ENCODE measurements at regions not wholly inside any gene's neighbourhood (a gene's known extent, or its start where the extent isn't known, plus 50 kb on each side); places are given as distances from the start of the nearest gene placed in this dataset.
A peak's percentile ranks its signal among the peaks of the same experiment; 100 is the strongest.

- H3K4me3 ChIP-seq = peak overlapping the region; percentile 39 to 56
- intact Hi-C loops (cut with DNase I; ENCODE audit: low total_unique reads) = no loop called here
- peak; percentile 54 for DNase-seq
Observed at GRCh38 chr17:73952480-73953205, 250.8 kb upstream of the RPL38 start.

GRCh38 chr17:73953206-73954033 lies 250.1 kb upstream of the RPL38 start:
- intact Hi-C loops (cut with DNase I; ENCODE audit: low total_unique reads) = no loop called here
- no peaks in the 10 kb centered on the region for H3K36me3 ChIP-seq (ENCODE audit: low read depth, missing control alignments)
- H3K27me3 ChIP-seq = no peaks in the 10 kb centered on the region
- peak overlapping the region in 1 of 2 donors; percentile 56 for H3K4me3 ChIP-seq
- no peak for DNase-seq
- peaks cover 12% of the 10 kb centered on the region for H3K4me1 ChIP-seq
- H3K9me3 ChIP-seq = no peaks in the 10 kb centered on the region
- no peak overlapping the region for H3K27ac ChIP-seq
- 59 to 60% methylated on average over 12 of the region's 12 CpGs for WGBS, 2 donors
- TF ChIP-seq POLR2A (IDR thresholded peaks at IDR 0.05) (no peak), CTCF (IDR thresholded peaks at IDR 0.05) (no peak)

More at GRCh38 chr17:73952480-73953205, 250.8 kb upstream of the RPL38 start:
- Histone ChIP-seq H3K9me3 (no peaks in the 10 kb centered on the region), H3K4me1 (peaks cover 12% of the 10 kb centered on the region), H3K36me3 (ENCODE audit: low read depth, missing control alignments) (no peaks in the 10 kb centered on the region), H3K27ac (no peak overlapping the region), H3K27me3 (no peaks in the 10 kb centered on the region)
- peak in 1 of 3 experiments; percentile 27 for TF ChIP-seq CTCF (IDR thresholded peaks at IDR 0.05)
- no peak for TF ChIP-seq POLR2A (IDR thresholded peaks at IDR 0.05)
- WGBS, 2 donors = 1 to 2% methylated on average over 41 to 67 of the region's 67 CpGs

DNA sequence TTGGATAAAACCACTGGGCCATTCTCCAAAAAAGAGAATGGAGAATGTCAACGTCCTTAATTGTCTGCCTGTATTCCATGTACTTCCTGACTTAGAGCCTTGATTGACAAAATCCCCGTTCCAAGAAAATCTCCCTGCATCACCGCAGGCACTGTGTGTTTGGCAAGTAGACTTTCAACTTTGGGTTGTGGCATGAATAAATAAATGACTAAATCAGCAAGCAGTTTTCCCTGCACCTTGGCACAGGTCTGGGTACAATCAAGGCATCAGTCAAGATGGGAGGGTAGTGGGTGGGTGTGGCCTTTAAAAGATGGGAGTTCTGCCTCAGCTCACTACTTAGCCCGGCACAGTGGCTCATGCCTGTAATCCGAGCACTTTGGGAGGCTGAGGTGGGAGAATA lies 248.5 kb upstream of the RPL38 start:
- Histone ChIP-seq H3K27ac (no peak overlapping the region), H3K4me3 (no peak overlapping the region), H3K27me3 (no peaks in the 10 kb centered on the region), H3K4me1 (peaks cover 12% of the 10 kb centered on the region), H3K9me3 (no peaks in the 10 kb centered on the region), H3K36me3 (ENCODE audit: low read depth, missing control alignments) (no peaks in the 10 kb centered on the region)
- intact Hi-C loops (cut with DNase I; ENCODE audit: low total_unique reads) = no loop called here
- no peak for DNase-seq
- 67 to 74% methylated on average over 5 of the region's 5 CpGs for WGBS, 2 donors
- TF ChIP-seq POLR2A (IDR thresholded peaks at IDR 0.05) (no peak), CTCF (IDR thresholded peaks at IDR 0.05) (no peak)

DNA sequence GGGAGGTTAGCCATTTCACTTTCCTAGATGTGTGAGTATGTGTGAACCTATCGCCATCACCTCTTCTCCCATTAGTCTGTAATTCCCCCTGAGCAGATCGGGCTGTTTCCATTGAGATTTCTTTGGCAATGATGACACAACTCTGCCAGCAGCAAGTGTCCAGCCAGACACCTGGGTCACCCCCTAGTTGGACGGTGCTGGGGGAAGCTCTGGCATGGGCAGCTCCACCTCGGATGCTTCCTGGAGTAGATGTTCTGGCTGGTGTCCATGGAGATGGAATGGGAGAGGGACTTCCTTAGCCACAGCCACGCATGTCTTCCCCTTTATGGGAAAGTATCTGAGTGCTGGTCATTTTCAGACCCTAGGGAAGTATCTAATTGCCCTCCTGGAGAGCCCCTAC lies 247.9 kb upstream of the RPL38 start:
- Histone ChIP-seq H3K27me3 (no peaks in the 10 kb centered on the region), H3K4me1 (peaks cover 10% of the 10 kb centered on the region), H3K36me3 (ENCODE audit: low read depth, missing control alignments) (no peaks in the 10 kb centered on the region), H3K27ac (no peak overlapping the region), H3K9me3 (no peaks in the 10 kb centered on the region), H3K4me3 (no peak overlapping the region)
- intact Hi-C loops (cut with DNase I; ENCODE audit: low total_unique reads) = no loop called here
- DNase-seq = no peak
- no peak for TF ChIP-seq POLR2A (IDR thresholded peaks at IDR 0.05)
- TF ChIP-seq CTCF (IDR thresholded peaks at IDR 0.05) = no peak
- 77 to 87% methylated on average over 5 of the region's 5 CpGs for WGBS, 2 donors

Measured in testis (tissue), 2 donors.